ENCODE measurements at regions not wholly inside any gene's neighbourhood (a gene's known extent, or its start where the extent isn't known, plus 50 kb on each side); places are given as distances from the start of the nearest gene placed in this dataset.

GRCh38 chr4:171759274-171759673 is 53.9 kb upstream of the GALNTL6 start:
- no peak for TF ChIP-seq CTCF (IDR thresholded peaks at IDR 0.05; ENCODE audit: poor library complexity, severe bottlenecking)
- no peaks in the 10 kb centered on the region for H3K36me3 ChIP-seq (ENCODE audit: low read depth)
- H3K4me1 ChIP-seq (ENCODE audit: insufficient read depth, poor library complexity, severe bottlenecking) = no peaks in the 10 kb centered on the region
- no peak for DNase-seq (ENCODE audit: low spot score)
- H3K9me3 ChIP-seq (ENCODE audit: severe bottlenecking) = no peaks in the 10 kb centered on the region
- H3K27me3 ChIP-seq (ENCODE audit: insufficient read depth, poor library complexity, severe bottlenecking) = peaks cover 5% of the 10 kb centered on the region
- H3K4me3 ChIP-seq (ENCODE audit: severe bottlenecking) = no peak overlapping the region
- ATAC-seq (ENCODE audit: low read depth) = no peak
- H3K27ac ChIP-seq (ENCODE audit: poor library complexity, severe bottlenecking) = no peak overlapping the region

DNA sequence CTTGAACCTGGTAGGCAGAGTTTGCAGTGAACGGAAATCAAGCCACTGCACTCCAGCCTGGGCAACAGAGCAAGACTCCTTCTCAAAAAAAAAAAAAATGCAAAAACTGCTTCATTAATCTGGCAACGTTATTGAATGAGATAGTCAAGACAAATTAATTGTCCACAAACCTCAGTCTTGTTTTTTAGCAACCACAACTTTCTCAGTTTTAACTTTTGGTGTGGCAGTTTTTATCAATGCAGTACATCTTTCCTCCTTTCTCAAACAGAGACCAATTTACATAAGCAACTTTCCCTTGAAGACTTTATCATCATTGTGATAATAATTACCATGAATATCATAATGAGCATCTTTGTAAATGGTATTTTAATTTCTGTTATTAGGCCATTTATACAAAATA is 61.7 kb upstream of the GALNTL6 start:
- H3K27me3 ChIP-seq (ENCODE audit: insufficient read depth, poor library complexity, severe bottlenecking) = no peaks in the 10 kb centered on the region
- no peaks in the 10 kb centered on the region for H3K4me1 ChIP-seq (ENCODE audit: insufficient read depth, poor library complexity, severe bottlenecking)
- no peaks in the 10 kb centered on the region for H3K9me3 ChIP-seq (ENCODE audit: severe bottlenecking)
- H3K4me3 ChIP-seq (ENCODE audit: severe bottlenecking) = no peak overlapping the region
- DNase-seq (ENCODE audit: low spot score) = no peak
- H3K36me3 ChIP-seq (ENCODE audit: low read depth) = no peaks in the 10 kb centered on the region
- no peak for ATAC-seq (ENCODE audit: low read depth)
- H3K27ac ChIP-seq (ENCODE audit: poor library complexity, severe bottlenecking) = no peak overlapping the region
- no peak for TF ChIP-seq CTCF (IDR thresholded peaks at IDR 0.05; ENCODE audit: poor library complexity, severe bottlenecking)

DNA sequence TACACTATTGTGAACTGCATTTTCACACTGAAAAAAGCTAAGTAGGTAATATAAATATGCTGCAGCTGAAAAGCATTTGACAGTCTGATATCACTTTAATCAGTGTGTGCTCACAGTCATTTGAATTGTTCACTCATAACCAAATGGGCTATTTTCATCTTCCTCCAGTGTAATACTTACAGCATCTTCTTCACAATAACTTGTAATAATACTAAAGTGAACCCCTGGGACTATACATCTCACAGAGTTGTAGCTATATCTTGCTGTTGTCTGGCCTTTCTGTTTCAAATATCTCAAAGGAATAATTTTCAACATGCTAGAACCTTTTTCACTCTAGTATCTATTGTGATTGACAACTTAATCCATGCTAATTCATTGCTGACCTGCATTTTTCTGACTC is 66.8 kb upstream of the GALNTL6 start:
- H3K27me3 ChIP-seq (ENCODE audit: insufficient read depth, poor library complexity, severe bottlenecking) = no peaks in the 10 kb centered on the region
- no peaks in the 10 kb centered on the region for H3K9me3 ChIP-seq (ENCODE audit: severe bottlenecking)
- ATAC-seq (ENCODE audit: low read depth) (no peak), DNase-seq (ENCODE audit: low spot score) (no peak)
- H3K4me3 ChIP-seq (ENCODE audit: severe bottlenecking) = no peak overlapping the region
- no peaks in the 10 kb centered on the region for H3K36me3 ChIP-seq (ENCODE audit: low read depth)
- H3K27ac ChIP-seq (ENCODE audit: poor library complexity, severe bottlenecking) = no peak overlapping the region
- no peak for TF ChIP-seq CTCF (IDR thresholded peaks at IDR 0.05; ENCODE audit: poor library complexity, severe bottlenecking)
- no peaks in the 10 kb centered on the region for H3K4me1 ChIP-seq (ENCODE audit: insufficient read depth, poor library complexity, severe bottlenecking)

DNA sequence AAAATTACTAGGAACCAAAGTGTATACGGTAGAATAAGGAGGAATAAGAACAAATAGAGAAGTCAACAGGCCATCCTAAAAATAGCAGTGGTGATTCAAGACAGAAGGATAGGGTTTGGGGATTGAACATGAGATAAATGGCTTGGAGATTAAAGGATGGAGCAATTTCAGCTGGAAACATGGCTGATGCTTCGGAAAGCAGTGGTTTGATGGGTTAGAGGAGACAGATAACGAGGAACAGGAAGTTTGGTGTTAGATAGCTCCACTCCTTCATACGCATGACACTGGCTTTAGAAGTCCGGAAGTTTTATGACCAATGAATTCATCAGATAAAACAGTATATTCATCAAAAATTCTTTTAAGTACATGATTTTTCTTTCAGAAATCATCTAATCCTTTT is 70.8 kb upstream of the GALNTL6 start:
- no peak for TF ChIP-seq CTCF (IDR thresholded peaks at IDR 0.05; ENCODE audit: poor library complexity, severe bottlenecking)
- no peaks in the 10 kb centered on the region for H3K36me3 ChIP-seq (ENCODE audit: low read depth)
- no peaks in the 10 kb centered on the region for H3K27me3 ChIP-seq (ENCODE audit: insufficient read depth, poor library complexity, severe bottlenecking)
- DNase-seq (ENCODE audit: low spot score) = no peak
- no peak overlapping the region for H3K27ac ChIP-seq (ENCODE audit: poor library complexity, severe bottlenecking)
- H3K4me1 ChIP-seq (ENCODE audit: insufficient read depth, poor library complexity, severe bottlenecking) = no peaks in the 10 kb centered on the region
- ATAC-seq (ENCODE audit: low read depth) = no peak
- H3K4me3 ChIP-seq (ENCODE audit: severe bottlenecking) = no peak overlapping the region
- no peaks in the 10 kb centered on the region for H3K9me3 ChIP-seq (ENCODE audit: severe bottlenecking)

DNA sequence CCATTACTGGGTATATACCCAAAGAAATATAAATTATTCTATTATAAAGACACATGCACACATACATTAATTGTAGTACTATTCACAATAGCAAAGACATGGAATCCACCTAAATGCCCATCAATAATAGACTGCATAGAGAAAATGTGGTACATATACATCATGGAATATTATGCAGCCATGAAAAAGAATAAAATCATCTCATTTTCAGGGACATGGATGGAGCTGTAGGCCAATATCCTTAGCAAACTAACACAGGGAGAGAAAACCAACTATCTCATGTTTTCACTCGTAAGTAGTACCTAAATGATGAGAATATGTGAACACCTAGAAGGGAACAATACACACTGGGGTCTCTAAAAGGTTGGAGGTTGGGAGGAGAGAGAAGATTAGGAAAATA is 86.0 kb upstream of the GALNTL6 start:
- no peak for TF ChIP-seq CTCF (IDR thresholded peaks at IDR 0.05; ENCODE audit: poor library complexity, severe bottlenecking)
- no peak for ATAC-seq (ENCODE audit: low read depth)

More for the DNA sequence above, 86.0 kb upstream of the GALNTL6 start:
- Histone ChIP-seq H3K9me3 (ENCODE audit: severe bottlenecking) (no peaks in the 10 kb centered on the region), H3K36me3 (ENCODE audit: low read depth) (no peaks in the 10 kb centered on the region), H3K27ac (ENCODE audit: poor library complexity, severe bottlenecking) (no peak overlapping the region), H3K4me1 (ENCODE audit: insufficient read depth, poor library complexity, severe bottlenecking) (no peaks in the 10 kb centered on the region), H3K27me3 (ENCODE audit: insufficient read depth, poor library complexity, severe bottlenecking) (no peaks in the 10 kb centered on the region), H3K4me3 (ENCODE audit: severe bottlenecking) (no peak overlapping the region)
- DNase-seq (ENCODE audit: low spot score) = no peak
